ENCODE measurements at regions not wholly inside any gene's neighbourhood (a gene's known extent, or its start where the extent isn't known, plus 50 kb on each side); places are given as distances from the start of the nearest gene placed in this dataset.

DNA sequence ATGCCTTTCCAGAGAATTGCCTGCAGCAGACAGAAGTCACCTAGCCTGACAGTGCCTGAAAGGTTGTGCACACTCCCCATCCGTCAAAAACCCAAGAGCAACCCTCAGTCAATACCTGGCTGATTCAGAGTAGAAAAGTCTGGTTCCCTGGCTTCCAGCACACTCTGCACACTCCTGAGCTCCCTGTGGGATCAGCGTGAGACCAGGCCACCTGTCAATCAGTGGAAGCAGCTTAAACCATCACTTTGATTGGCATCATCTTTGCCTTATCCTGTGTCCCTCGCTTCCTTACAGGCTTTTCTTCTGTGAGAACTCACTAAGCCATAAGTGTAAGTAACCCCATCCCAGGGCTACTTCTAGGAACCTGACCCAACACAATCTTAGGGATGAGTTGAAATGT, 109.8 kb downstream of the ACTL7B start:
- TF ChIP-seq EZH2 (IDR thresholded peaks at IDR 0.05; ENCODE audit: borderline replicate concordance, low read length) = no peak
- TF ChIP-seq, protein P1, sequence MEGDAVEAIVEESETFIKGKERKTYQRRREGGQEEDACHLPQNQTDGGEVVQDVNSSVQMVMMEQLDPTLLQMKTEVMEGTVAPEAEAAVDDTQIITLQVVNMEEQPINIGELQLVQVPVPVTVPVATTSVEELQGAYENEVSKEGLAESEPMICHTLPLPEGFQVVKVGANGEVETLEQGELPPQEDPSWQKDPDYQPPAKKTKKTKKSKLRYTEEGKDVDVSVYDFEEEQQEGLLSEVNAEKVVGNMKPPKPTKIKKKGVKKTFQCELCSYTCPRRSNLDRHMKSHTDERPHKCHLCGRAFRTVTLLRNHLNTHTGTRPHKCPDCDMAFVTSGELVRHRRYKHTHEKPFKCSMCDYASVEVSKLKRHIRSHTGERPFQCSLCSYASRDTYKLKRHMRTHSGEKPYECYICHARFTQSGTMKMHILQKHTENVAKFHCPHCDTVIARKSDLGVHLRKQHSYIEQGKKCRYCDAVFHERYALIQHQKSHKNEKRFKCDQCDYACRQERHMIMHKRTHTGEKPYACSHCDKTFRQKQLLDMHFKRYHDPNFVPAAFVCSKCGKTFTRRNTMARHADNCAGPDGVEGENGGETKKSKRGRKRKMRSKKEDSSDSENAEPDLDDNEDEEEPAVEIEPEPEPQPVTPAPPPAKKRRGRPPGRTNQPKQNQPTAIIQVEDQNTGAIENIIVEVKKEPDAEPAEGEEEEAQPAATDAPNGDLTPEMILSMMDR (IDR thresholded peaks at IDR 0.05; ENCODE audit: low read length) = no peak
- Histone ChIP-seq H4K20me1 (ENCODE audit: insufficient read depth, low read length) (no peaks in the 10 kb centered on the region), H3K9ac (ENCODE audit: low read length) (no peak overlapping the region), H3F3A (ENCODE audit: insufficient read depth, low read length) (no peaks in the 10 kb centered on the region), H3K36me3 (ENCODE audit: insufficient read depth, low read length) (no peaks in the 10 kb centered on the region), H3K27ac (ENCODE audit: low read depth, low read length, poor library complexity, severe bottlenecking) (no peak overlapping the region), H3K79me2 (ENCODE audit: insufficient read depth, low read length) (no peaks in the 10 kb centered on the region), H3K9me2 (ENCODE audit: low read depth, low read length) (no peaks in the 10 kb centered on the region), H3K4me1 (ENCODE audit: insufficient read depth, low read length, severe bottlenecking) (no peaks in the 10 kb centered on the region), H3K27me3 (ENCODE audit: insufficient read depth, low read length) (no peaks in the 10 kb centered on the region), H3K4me2 (ENCODE audit: low read length) (no peak overlapping the region), H2AFZ (ENCODE audit: low read length) (no peak overlapping the region), H3K4me3 (ENCODE audit: low read depth, low read length, poor library complexity, severe bottlenecking) (no peak overlapping the region), H3K9me3 (ENCODE audit: low read length) (no peaks in the 10 kb centered on the region)

DNA sequence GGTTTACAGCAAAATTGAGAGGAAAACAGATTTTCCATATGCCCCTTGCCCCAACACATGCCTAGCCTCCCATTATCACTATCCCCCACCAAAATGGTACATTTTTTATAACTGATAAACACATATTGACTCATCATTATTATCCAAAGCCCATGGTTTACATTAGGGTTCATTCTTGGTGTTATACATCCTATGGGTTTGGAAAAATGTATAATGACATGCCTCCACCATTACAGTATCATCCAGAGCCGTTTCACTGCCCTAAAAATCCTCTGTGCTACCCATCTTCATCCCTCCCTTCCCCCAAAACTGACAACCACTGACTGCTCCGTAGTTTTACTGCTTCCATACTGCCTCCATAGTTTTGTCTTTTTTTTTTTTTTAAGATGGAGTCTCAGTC, 111.1 kb downstream of the ACTL7B start:
- Histone ChIP-seq H3K4me3 (ENCODE audit: low read depth, low read length, poor library complexity, severe bottlenecking) (no peak overlapping the region), H3K9ac (ENCODE audit: low read length) (no peak overlapping the region), H3K27me3 (ENCODE audit: insufficient read depth, low read length) (no peaks in the 10 kb centered on the region), H3K79me2 (ENCODE audit: insufficient read depth, low read length) (no peaks in the 10 kb centered on the region), H3K9me2 (ENCODE audit: low read depth, low read length) (no peaks in the 10 kb centered on the region), H3K9me3 (ENCODE audit: low read length) (no peaks in the 10 kb centered on the region), H3K36me3 (ENCODE audit: insufficient read depth, low read length) (no peaks in the 10 kb centered on the region), H4K20me1 (ENCODE audit: insufficient read depth, low read length) (no peaks in the 10 kb centered on the region), H3K4me2 (ENCODE audit: low read length) (no peak overlapping the region), H2AFZ (ENCODE audit: low read length) (no peak overlapping the region), H3F3A (ENCODE audit: insufficient read depth, low read length) (no peaks in the 10 kb centered on the region), H3K4me1 (ENCODE audit: insufficient read depth, low read length, severe bottlenecking) (no peaks in the 10 kb centered on the region), H3K27ac (ENCODE audit: low read depth, low read length, poor library complexity, severe bottlenecking) (no peak overlapping the region)
- TF ChIP-seq EZH2 (IDR thresholded peaks at IDR 0.05; ENCODE audit: borderline replicate concordance, low read length) = no peak
- TF ChIP-seq, protein P1 (IDR thresholded peaks at IDR 0.05; ENCODE audit: low read length) = no peak

DNA sequence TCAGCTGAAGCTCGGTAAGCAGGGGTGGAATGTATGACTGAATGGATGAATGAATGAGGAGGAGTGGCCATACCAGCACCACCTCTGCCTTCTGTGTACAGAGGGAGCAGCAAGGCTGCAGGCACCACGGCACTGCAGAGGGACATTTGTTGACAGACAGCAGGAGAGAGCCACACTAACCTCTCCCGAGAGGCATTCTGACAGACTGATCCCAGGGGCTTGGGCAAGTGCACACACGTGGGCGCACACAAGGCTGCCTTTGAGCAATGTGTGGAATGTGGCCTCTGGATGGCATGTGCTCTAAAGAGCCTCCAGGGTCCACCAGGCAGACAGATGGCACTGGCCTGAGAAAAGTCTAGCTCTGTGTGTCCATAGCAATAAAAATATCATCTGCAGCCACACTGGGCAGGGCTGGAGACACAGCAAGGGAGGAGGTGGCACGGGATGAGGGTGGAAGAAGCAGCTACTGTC, 111.8 kb downstream of the ACTL7B start:
- H3K9me2 ChIP-seq (ENCODE audit: low read depth, low read length) = no peaks in the 10 kb centered on the region
- H3K27ac ChIP-seq (ENCODE audit: low read depth, low read length, poor library complexity, severe bottlenecking) = no peak overlapping the region
- H3K4me3 ChIP-seq (ENCODE audit: low read depth, low read length, poor library complexity, severe bottlenecking) = no peak overlapping the region
- no peaks in the 10 kb centered on the region for H3F3A ChIP-seq (ENCODE audit: insufficient read depth, low read length)
- H3K36me3 ChIP-seq (ENCODE audit: insufficient read depth, low read length) = no peaks in the 10 kb centered on the region
- H3K79me2 ChIP-seq (ENCODE audit: insufficient read depth, low read length) = no peaks in the 10 kb centered on the region
- H3K4me1 ChIP-seq (ENCODE audit: insufficient read depth, low read length, severe bottlenecking) = no peaks in the 10 kb centered on the region
- H3K27me3 ChIP-seq (ENCODE audit: insufficient read depth, low read length) = no peaks in the 10 kb centered on the region
- no peaks in the 10 kb centered on the region for H4K20me1 ChIP-seq (ENCODE audit: insufficient read depth, low read length)
- H3K9me3 ChIP-seq (ENCODE audit: low read length) = no peaks in the 10 kb centered on the region
- TF ChIP-seq, protein P1 (IDR thresholded peaks at IDR 0.05; ENCODE audit: low read length) = no peak
- no peak for TF ChIP-seq EZH2 (IDR thresholded peaks at IDR 0.05; ENCODE audit: borderline replicate concordance, low read length)
- H3K9ac ChIP-seq (ENCODE audit: low read length) = no peak overlapping the region
- H2AFZ ChIP-seq (ENCODE audit: low read length) = no peak overlapping the region
- H3K4me2 ChIP-seq (ENCODE audit: low read length) = no peak overlapping the region

Data from OCI-LY1 (cell line).